ENCODE measurements at regions not wholly inside any gene's neighbourhood (a gene's known extent, or its start where the extent isn't known, plus 50 kb on each side); places are given as distances from the start of the nearest gene placed in this dataset.
A peak's percentile ranks its signal among the peaks of the same experiment; 100 is the strongest.

GRCh38 chr20:1778338-1778737 lies 116.9 kb upstream of the SIRPA start:
- CTCF ChIA-PET: no interaction called here
- no TSS peak for BruUV-seq (replicated peaks)
- no peak overlapping the region for H3K4me3 Mint-ChIP-seq (ENCODE audit: low read depth, unreplicated experiment)
- peaks cover 12% of the 10 kb centered on the region for H3K4me1 Mint-ChIP-seq (ENCODE audit: low read depth, unreplicated experiment)
- intact Hi-C loops (cut with micrococcal nuclease; ENCODE audit: unreplicated experiment): no loop called here
- no peak overlapping the region for H3K27ac Mint-ChIP-seq (ENCODE audit: unreplicated experiment)
- no peaks in the 10 kb centered on the region for H3K9me3 Mint-ChIP-seq (ENCODE audit: low read depth, unreplicated experiment)
- TF ChIP-seq CTCF (IDR thresholded peaks at IDR 0.05; ENCODE audit: unreplicated experiment): no peak
- DNase-seq: no peak
- H3K36me3 Mint-ChIP-seq (ENCODE audit: insufficient read depth, unreplicated experiment): peaks cover 19% of the 10 kb centered on the region
- H3K27me3 Mint-ChIP-seq (ENCODE audit: unreplicated experiment): peaks cover 30% of the 10 kb centered on the region

- H3K36me3 Mint-ChIP-seq (ENCODE audit: insufficient read depth, unreplicated experiment): peaks cover 19% of the 10 kb centered on the region
- H3K27me3 Mint-ChIP-seq (ENCODE audit: unreplicated experiment): peaks cover 21% of the 10 kb centered on the region
- no peaks in the 10 kb centered on the region for H3K9me3 Mint-ChIP-seq (ENCODE audit: low read depth, unreplicated experiment)
- CTCF ChIA-PET: interaction anchor here (0.7 to 1.6 kb wide), 6 partner anchors 13 to 299 kb away, joined by 5 to 10 read pairs (median 8); no protein-coding TSS in a partner anchor
- intact Hi-C loops (cut with micrococcal nuclease; ENCODE audit: unreplicated experiment): no loop called here
- no peak for TF ChIP-seq CTCF (IDR thresholded peaks at IDR 0.05; ENCODE audit: unreplicated experiment)
- DNase-seq: no peak
- peak overlapping the region; percentile 87 for H3K27ac Mint-ChIP-seq (ENCODE audit: unreplicated experiment)
- peak overlapping the region; percentile 80 for H3K4me3 Mint-ChIP-seq (ENCODE audit: low read depth, unreplicated experiment)
- H3K4me1 Mint-ChIP-seq (ENCODE audit: low read depth, unreplicated experiment): peaks cover 12% of the 10 kb centered on the region
- BruUV-seq (replicated peaks): no TSS peak
These were observed 117.8 kb upstream of the SIRPA start for GRCh38 chr20:1777476-1777820.

GRCh38 chr20:1776681-1777475 lies 118.3 kb upstream of the SIRPA start:
- intact Hi-C loops (cut with micrococcal nuclease; ENCODE audit: unreplicated experiment): no loop called here

GRCh38 chr20:1775117-1775516 lies 117.5 kb upstream of the SIRPG start:
- CTCF ChIA-PET: no interaction called here
- BruUV-seq (replicated peaks): no TSS peak

More at GRCh38 chr20:1776681-1777475, 118.3 kb upstream of the SIRPA start:
- no peaks in the 10 kb centered on the region for H3K9me3 Mint-ChIP-seq (ENCODE audit: low read depth, unreplicated experiment)
- H3K27ac Mint-ChIP-seq (ENCODE audit: unreplicated experiment): peak overlapping the region; percentile 87
- CTCF ChIA-PET: interaction anchor here (0.6 to 1.6 kb wide), 9 partner anchors 12 to 298 kb away, joined by 3 to 10 read pairs (median 6); no protein-coding TSS in a partner anchor
- peaks cover 15% of the 10 kb centered on the region for H3K27me3 Mint-ChIP-seq (ENCODE audit: unreplicated experiment)
- peak overlapping the region; percentile 80 for H3K4me3 Mint-ChIP-seq (ENCODE audit: low read depth, unreplicated experiment)
- peaks cover 19% of the 10 kb centered on the region for H3K36me3 Mint-ChIP-seq (ENCODE audit: insufficient read depth, unreplicated experiment)
- DNase-seq: peak; percentile 83
- H3K4me1 Mint-ChIP-seq (ENCODE audit: low read depth, unreplicated experiment): peaks cover 12% of the 10 kb centered on the region
- peak; percentile 61 for TF ChIP-seq CTCF (IDR thresholded peaks at IDR 0.05; ENCODE audit: unreplicated experiment)
- BruUV-seq (replicated peaks): TSS peak; percentile 63

More at GRCh38 chr20:1775117-1775516, 117.5 kb upstream of the SIRPG start:
- Mint-ChIP-seq H3K4me1 (ENCODE audit: low read depth, unreplicated experiment) (peaks cover 12% of the 10 kb centered on the region), H3K9me3 (ENCODE audit: low read depth, unreplicated experiment) (no peaks in the 10 kb centered on the region), H3K27ac (ENCODE audit: unreplicated experiment) (no peak overlapping the region), H3K27me3 (ENCODE audit: unreplicated experiment) (peaks cover 7% of the 10 kb centered on the region), H3K36me3 (ENCODE audit: insufficient read depth, unreplicated experiment) (peaks cover 19% of the 10 kb centered on the region), H3K4me3 (ENCODE audit: low read depth, unreplicated experiment) (no peak overlapping the region)
- intact Hi-C loops (cut with micrococcal nuclease; ENCODE audit: unreplicated experiment): no loop called here
- peak; percentile 19 for DNase-seq
- no peak for TF ChIP-seq CTCF (IDR thresholded peaks at IDR 0.05; ENCODE audit: unreplicated experiment)
